HepG2 (cell line): ENCODE measurements at regions not wholly inside any gene's neighbourhood (a gene's known extent, or its start where the extent isn't known, plus 50 kb on each side); places are given as distances from the start of the nearest gene placed in this dataset.

Source experiments
- ATAC-seq: fragments of 200-7000 bp; cut with Tn5 transposase; 3 replicates; pipeline ENCODE4 v1.9.1; 2020; ENCODE audit warnings: mild to moderate bottlenecking, moderate library complexity
- BruUV-seq: library from RNA; stranded (reverse); fragments of 400-500 nt; replicated peaks from 2 replicates; lab custom pipeline; 2021; lab: Mats Ljungman, UMichigan
- CTCF ChIA-PET: fragments of 300-600 bp; formaldehyde crosslinking; extraction: SDS; loops from one replicate; lab custom pipeline; 2021; ENCODE audit warnings: low total read pairs, inconsistent platforms, low intra/inter-chr PET ratio; lab: Yijun Ruan, JAX
- POLR2A ChIA-PET: fragments of 350-600 bp; sonication (Branson Sonifier 250); formaldehyde crosslinking; loops from one replicate; lab custom pipeline; 2020; ENCODE audit warnings: antibody characterized with exemption, inconsistent platforms; lab: Yijun Ruan, JAX
- DNase-seq: peaks from one replicate; pipeline ENCODE4 v3.0.0-alpha.2; 2015; ENCODE audit warnings: low spot score
- FAIRE-seq: peaks from 3 replicates; lab custom pipeline; 2011; peaks lifted over from hg19 to GRCh38; lab: Jason Lieb, UNC
- H2AFZ ChIP-seq: one replicate; pipeline ENCODE4 v1.6.1; 2011; ENCODE audit warnings: low read length, inconsistent platforms
- H3K27ac ChIP-seq: fragments of 300-600 bp; 3 replicates; pipeline ENCODE4 v1.8.0; 2011; ENCODE audit warnings: mixed run types, mild to moderate bottlenecking, mixed read lengths, low read length, inconsistent platforms; ENCODE audit not compliant: insufficient read depth; ENCODE audit errors: extremely low read length
- H3K27me3 ChIP-seq, 2 experiments: fragments of 200-600 bp in 1 of 2; 2 replicates in 1 of 2; 3 replicates in 1 of 2; pipeline versions ENCODE4 v1.6.0 to v1.8.0; 2011; ENCODE audit warnings: low read length in 2 of 2, mild to moderate bottlenecking in 2 of 2, moderate library complexity in 2 of 2, inconsistent platforms in 1 of 2; ENCODE audit not compliant: insufficient read depth in 2 of 2, control insufficient read depth in 1 of 2
- H3K36me3 ChIP-seq, 2 experiments: fragments of 200-600 bp in 1 of 2; replicated peaks in 1 of 2; 2 replicates in 1 of 2; 3 replicates in 1 of 2; pipeline versions ENCODE4 v1.5.1 to v1.8.0; 2011; ENCODE audit warnings: low read length in 2 of 2, inconsistent platforms in 1 of 2; ENCODE audit not compliant: insufficient read depth in 2 of 2, control insufficient read depth in 1 of 2
- H3K4me1 ChIP-seq: 2 replicates; pipeline ENCODE4 v1.5.1; 2012; ENCODE audit warnings: low read length, inconsistent platforms; ENCODE audit not compliant: insufficient read depth
- H3K4me2 ChIP-seq: 2 replicates; pipeline ENCODE4 v1.6.0; 2011; ENCODE audit warnings: low read depth, low read length, inconsistent platforms
- H3K4me3 ChIP-seq, 3 experiments: fragments of 200-600 bp in 1 of 3; sonication (generic), shearing (Covaris generic) in 1 of 3; replicated peaks in 1 of 3; 2 replicates each; pipeline ENCODE4 v1.5.1; 2011 to 2016; ENCODE audit warnings: low read length in 3 of 3, inconsistent platforms in 2 of 3, low read depth in 2 of 3, mild to moderate bottlenecking in 2 of 3, control low read depth in 1 of 3, mixed read lengths in 1 of 3; ENCODE audit not compliant: insufficient read depth in 1 of 3
- H3K79me2 ChIP-seq: one replicate; pipeline ENCODE4 v1.6.1; 2011; ENCODE audit warnings: low read length, inconsistent platforms; ENCODE audit not compliant: insufficient read depth
- H3K9ac ChIP-seq: 2 replicates; pipeline ENCODE4 v1.6.0; 2011; ENCODE audit warnings: mild to moderate bottlenecking, low read depth, low read length, inconsistent platforms; ENCODE audit not compliant: insufficient read depth
- H3K9me3 ChIP-seq: 2 replicates; pipeline ENCODE4 v1.5.1; 2012; ENCODE audit warnings: mild to moderate bottlenecking, low read length
- H4K20me1 ChIP-seq: 2 replicates; pipeline ENCODE4 v1.6.0; 2011; ENCODE audit warnings: inconsistent platforms, mild to moderate bottlenecking, low read length, moderate library complexity; ENCODE audit not compliant: insufficient read depth
- CHD4 ChIP-seq: fragments of 200-600 bp; sonication (generic); IDR thresholded peaks from 2 replicates; pipeline ENCODE4 v1.7.0; 2017; ENCODE audit warnings: mild to moderate bottlenecking, low read length, borderline replicate concordance
- EHMT2 ChIP-seq: fragments of 200-600 bp; sonication (generic); IDR thresholded peaks from 2 replicates; pipeline ENCODE4 v1.7.0; 2017; ENCODE audit warnings: antibody characterized with exemption, low read depth, low read length, borderline replicate concordance
- HHEX ChIP-seq: IDR thresholded peaks from 2 replicates; pipeline ENCODE4 v1.6.1; 2016; ENCODE audit warnings: control low read depth
- KMT2B ChIP-seq: IDR thresholded peaks from 2 replicates; pipeline ENCODE4 v1.6.1; 2016; ENCODE audit warnings: missing genetic modification reagents, missing compliant biosample characterization
- SALL2 ChIP-seq: sonication (generic); formaldehyde crosslinking; IDR thresholded peaks from 2 replicates; pipeline ENCODE4 v1.8.1; 2023; ENCODE audit warnings: mild to moderate bottlenecking, missing genetic modification reagents, inconsistent platforms
- SOX6 ChIP-seq, 2 experiments: fragments of 450-650 bp in 1 of 2; sonication (generic) in 1 of 2; formaldehyde crosslinking in 1 of 2; IDR thresholded peaks; 2 replicates each; pipeline versions ENCODE4 v1.4.0 to v1.6.1; 2017 to 2020; ENCODE audit warnings: antibody characterized with exemption in 1 of 2, mild to moderate bottlenecking in 1 of 2, missing genetic modification reagents in 1 of 2
- SP2 ChIP-seq: sonication (generic); formaldehyde crosslinking; IDR thresholded peaks from 2 replicates; pipeline ENCODE4 v1.5.1; 2020; ENCODE audit warnings: mild to moderate bottlenecking, missing genetic modification reagents
- SRSF4 ChIP-seq: fragments of 200-400 bp; formaldehyde crosslinking; IDR thresholded peaks from one replicate; pipeline ENCODE4 v1.6.1; 2018; ENCODE audit warnings: mild to moderate bottlenecking, low read depth, low read length, moderate library complexity; ENCODE audit not compliant: poor library complexity, severe bottlenecking
- ZNF234 ChIP-seq: sonication (generic); formaldehyde crosslinking; conservative IDR thresholded peaks from 2 replicates; pipeline ENCODE4 v1.5.1; 2020; ENCODE audit warnings: mild to moderate bottlenecking, missing genetic modification reagents
- ZNF678 ChIP-seq: sonication (generic); formaldehyde crosslinking; IDR thresholded peaks from 2 replicates; pipeline ENCODE4 v1.4.0; 2020; ENCODE audit warnings: mild to moderate bottlenecking, missing genetic modification reagents
- WGBS: methylation state at CpG from one replicate; pipeline ENCODE4 v1.1.6; 2017; ENCODE audit warnings: low lambda C conversion rate; 5-methylcytosine and 5-hydroxymethylcytosine counted together
- in situ Hi-C: cut with HindIII; loops from 2 replicates; pipeline ENCODE4 v1.10.0; 2017; ENCODE audit warnings: low pct_unique_long_range_greater_than_20kb; ENCODE audit not compliant: extremely low pct_ligation_motif_present
- intact Hi-C: fragments of 100-400 bp; cut with micrococcal nuclease; formaldehyde crosslinking; loops from one replicate; pipeline ENCODE4 v1.10.0; 2022; ENCODE audit not compliant: unreplicated experiment
- TF ChIP-seq, protein P1 (sequence below): sonication (generic); formaldehyde crosslinking; IDR thresholded peaks from 2 replicates; pipeline ENCODE4 v1.9.0; 2022; ENCODE audit warnings: missing genetic modification reagents, mild to moderate bottlenecking, borderline replicate concordance
- TF ChIP-seq, protein P2 (sequence below): sonication (generic); formaldehyde crosslinking; IDR thresholded peaks from 2 replicates; pipeline ENCODE4 v1.4.0; 2020; ENCODE audit warnings: missing genetic modification reagents
- TF ChIP-seq, protein P3 (sequence below): sonication (generic); formaldehyde crosslinking; IDR thresholded peaks from 2 replicates; pipeline ENCODE4 v1.4.0; 2020; ENCODE audit warnings: missing genetic modification reagents

DNA sequence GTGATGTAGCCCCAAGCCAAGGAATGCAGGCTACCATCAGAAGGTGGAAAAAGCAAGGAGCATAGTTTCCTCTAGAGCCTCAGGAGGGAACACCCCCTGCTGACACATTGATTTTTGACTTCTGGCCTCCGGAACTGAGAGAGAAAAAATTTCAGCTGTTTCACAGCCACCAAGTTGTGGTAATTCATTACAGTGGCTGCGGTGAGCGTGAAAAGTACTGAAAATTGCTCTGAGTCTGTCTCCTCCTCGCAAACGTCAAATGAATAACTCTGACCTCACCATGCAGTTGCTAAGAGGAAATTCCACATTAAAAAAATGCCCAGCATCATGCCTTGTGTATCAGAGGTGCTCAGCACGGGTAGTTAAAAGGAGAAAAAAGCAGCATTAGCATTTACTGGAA lies 277.9 kb upstream of the MSX2 start:
- Histone ChIP-seq H3K4me1 (no peaks in the 10 kb centered on the region), H3K9me3 (no peaks in the 10 kb centered on the region), H3K79me2 (no peaks in the 10 kb centered on the region), H3K9ac (no peak overlapping the region), H2AFZ (no peak overlapping the region), H3K36me3 (no peaks in the 10 kb centered on the region), H3K4me2 (no peak overlapping the region), H4K20me1 (no peaks in the 10 kb centered on the region), H3K27me3 (peaks cover 0 to 2% of the 10 kb centered on the region in 2 experiments; a peak in 1 of 5 replicates), H3K4me3 (no peak overlapping the region), H3K27ac (no peak overlapping the region)
- DNase-seq = no peak
- 5% methylated on average over 6 of the region's 6 CpGs for WGBS
- TF ChIP-seq SP2 (CRISPR knock-in tag) (no peak), SOX6 (IDR thresholded peaks at IDR 0.05) (no peak), SOX6 (CRISPR knock-in tag; IDR thresholded peaks at IDR 0.05) (no peak), ZNF678 (CRISPR knock-in tag) (no peak), EHMT2 (no peak)
- CTCF ChIA-PET = no interaction called here
- BruUV-seq = no TSS peak
- intact Hi-C loops = no loop called here
- FAIRE-seq = no peak
- POLR2A ChIA-PET = no interaction called here
- in situ Hi-C loops = no loop called here
- no peak for ATAC-seq

DNA sequence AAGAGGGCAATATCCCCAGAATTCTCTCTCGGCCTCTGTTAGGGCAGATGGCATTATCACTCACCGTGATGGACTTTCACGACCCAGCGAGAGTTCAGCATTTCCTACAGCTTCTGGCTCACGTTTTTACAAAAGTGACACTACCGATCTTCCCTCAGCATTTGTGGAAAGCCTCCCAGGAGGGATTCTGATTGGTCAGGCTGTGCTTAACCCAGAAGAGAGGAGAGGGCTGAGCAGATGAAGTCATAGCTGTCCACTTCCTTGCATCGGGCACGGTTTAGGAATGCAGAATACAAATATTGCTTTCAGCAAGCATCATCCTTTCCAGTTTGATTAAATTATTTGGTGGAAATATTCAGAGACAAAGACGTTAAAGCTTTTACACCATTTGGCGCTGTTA lies 277.4 kb upstream of the MSX2 start:
- Histone ChIP-seq H3K4me3 (no peak overlapping the region), H3K36me3 (no peaks in the 10 kb centered on the region), H3K4me1 (no peaks in the 10 kb centered on the region), H3K27ac (no peak overlapping the region), H3K79me2 (no peaks in the 10 kb centered on the region), H2AFZ (no peak overlapping the region), H3K4me2 (no peak overlapping the region), H4K20me1 (no peaks in the 10 kb centered on the region), H3K27me3 (peaks cover 0 to 2% of the 10 kb centered on the region in 2 experiments; a peak in 1 of 5 replicates), H3K9me3 (no peaks in the 10 kb centered on the region), H3K9ac (no peak overlapping the region)
- intact Hi-C loops = no loop called here
- in situ Hi-C loops = no loop called here
- BruUV-seq = no TSS peak
- no peak for FAIRE-seq
- DNase-seq = no peak
- CTCF ChIA-PET = no interaction called here
- no peak for ATAC-seq
- TF ChIP-seq CHD4 (no peak), KMT2B (CRISPR knock-in tag) (no peak), SRSF4 (no peak), ZNF234 (CRISPR knock-in tag) (no peak), HHEX (CRISPR knock-in tag) (no peak), SALL2 (CRISPR knock-in tag) (no peak)
- TF ChIP-seq, protein P1, sequence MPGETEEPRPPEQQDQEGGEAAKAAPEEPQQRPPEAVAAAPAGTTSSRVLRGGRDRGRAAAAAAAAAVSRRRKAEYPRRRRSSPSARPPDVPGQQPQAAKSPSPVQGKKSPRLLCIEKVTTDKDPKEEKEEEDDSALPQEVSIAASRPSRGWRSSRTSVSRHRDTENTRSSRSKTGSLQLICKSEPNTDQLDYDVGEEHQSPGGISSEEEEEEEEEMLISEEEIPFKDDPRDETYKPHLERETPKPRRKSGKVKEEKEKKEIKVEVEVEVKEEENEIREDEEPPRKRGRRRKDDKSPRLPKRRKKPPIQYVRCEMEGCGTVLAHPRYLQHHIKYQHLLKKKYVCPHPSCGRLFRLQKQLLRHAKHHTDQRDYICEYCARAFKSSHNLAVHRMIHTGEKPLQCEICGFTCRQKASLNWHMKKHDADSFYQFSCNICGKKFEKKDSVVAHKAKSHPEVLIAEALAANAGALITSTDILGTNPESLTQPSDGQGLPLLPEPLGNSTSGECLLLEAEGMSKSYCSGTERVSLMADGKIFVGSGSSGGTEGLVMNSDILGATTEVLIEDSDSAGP (CRISPR knock-in tag) = no peak
- TF ChIP-seq, protein P2, sequence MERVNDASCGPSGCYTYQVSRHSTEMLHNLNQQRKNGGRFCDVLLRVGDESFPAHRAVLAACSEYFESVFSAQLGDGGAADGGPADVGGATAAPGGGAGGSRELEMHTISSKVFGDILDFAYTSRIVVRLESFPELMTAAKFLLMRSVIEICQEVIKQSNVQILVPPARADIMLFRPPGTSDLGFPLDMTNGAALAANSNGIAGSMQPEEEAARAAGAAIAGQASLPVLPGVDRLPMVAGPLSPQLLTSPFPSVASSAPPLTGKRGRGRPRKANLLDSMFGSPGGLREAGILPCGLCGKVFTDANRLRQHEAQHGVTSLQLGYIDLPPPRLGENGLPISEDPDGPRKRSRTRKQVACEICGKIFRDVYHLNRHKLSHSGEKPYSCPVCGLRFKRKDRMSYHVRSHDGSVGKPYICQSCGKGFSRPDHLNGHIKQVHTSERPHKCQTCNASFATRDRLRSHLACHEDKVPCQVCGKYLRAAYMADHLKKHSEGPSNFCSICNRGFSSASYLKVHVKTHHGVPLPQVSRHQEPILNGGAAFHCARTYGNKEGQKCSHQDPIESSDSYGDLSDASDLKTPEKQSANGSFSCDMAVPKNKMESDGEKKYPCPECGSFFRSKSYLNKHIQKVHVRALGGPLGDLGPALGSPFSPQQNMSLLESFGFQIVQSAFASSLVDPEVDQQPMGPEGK = no peak
- TF ChIP-seq, protein P3, sequence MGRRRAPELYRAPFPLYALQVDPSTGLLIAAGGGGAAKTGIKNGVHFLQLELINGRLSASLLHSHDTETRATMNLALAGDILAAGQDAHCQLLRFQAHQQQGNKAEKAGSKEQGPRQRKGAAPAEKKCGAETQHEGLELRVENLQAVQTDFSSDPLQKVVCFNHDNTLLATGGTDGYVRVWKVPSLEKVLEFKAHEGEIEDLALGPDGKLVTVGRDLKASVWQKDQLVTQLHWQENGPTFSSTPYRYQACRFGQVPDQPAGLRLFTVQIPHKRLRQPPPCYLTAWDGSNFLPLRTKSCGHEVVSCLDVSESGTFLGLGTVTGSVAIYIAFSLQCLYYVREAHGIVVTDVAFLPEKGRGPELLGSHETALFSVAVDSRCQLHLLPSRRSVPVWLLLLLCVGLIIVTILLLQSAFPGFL (CRISPR knock-in tag) = no peak
- WGBS = 18% methylated on average over 10 of the region's 10 CpGs
- POLR2A ChIA-PET = no interaction called here
